NCI-H2081 treated with DMSO at 0.1 percent for 48 hours (cell line): ENCODE measurements at regions not wholly inside any gene's neighbourhood (a gene's known extent, or its start where the extent isn't known, plus 50 kb on each side); places are given as distances from the start of the nearest gene placed in this dataset.
A peak's percentile ranks its signal among the peaks of the same experiment; 100 is the strongest.
"Not testable (repeated sequence)": the region's sequence is repeated elsewhere in the genome, so short reads cannot be mapped to it uniquely, and the experiment has no call there.

Experiments
- DNase-seq: peaks from one replicate; lab custom pipeline; 2025; lab: John Stamatoyannopoulos, UW

- DNase-seq = not testable (repeated sequence)
Measured at GRCh38 chr1:221257548-221257947, 378.3 kb downstream of the HLX start.

- DNase-seq = not testable (repeated sequence)
Measured at GRCh38 chr1:221262677-221263076, 383.4 kb downstream of the HLX start.

GRCh38 chr1:221263831-221264767 lies 384.9 kb downstream of the HLX start:
- peak; percentile 44 for DNase-seq

GRCh38 chr1:221264848-221265247 lies 385.6 kb downstream of the HLX start:
- DNase-seq = no peak

GRCh38 chr1:221268295-221268694 lies 389.1 kb downstream of the HLX start:
- no peak for DNase-seq

- no peak for DNase-seq
Measured at GRCh38 chr1:221271701-221272100, 392.5 kb downstream of the HLX start.

GRCh38 chr1:221272940-221273339 lies 393.7 kb downstream of the HLX start:
- no peak for DNase-seq

GRCh38 chr1:221274373-221274772 lies 395.1 kb downstream of the HLX start:
- peak; percentile 98 for DNase-seq

- no peak for DNase-seq
Measured at GRCh38 chr1:221276896-221277409, 397.7 kb downstream of the HLX start.

- no peak for DNase-seq
Measured at GRCh38 chr1:221279146-221279545, 399.9 kb downstream of the HLX start.

- no peak for DNase-seq
Measured at GRCh38 chr1:221283532-221283931, 404.3 kb downstream of the HLX start.

- DNase-seq = peak; percentile 15
Measured at GRCh38 chr1:221284028-221284427, 404.8 kb downstream of the HLX start.

- not testable (repeated sequence) for DNase-seq
Measured at GRCh38 chr1:221284991-221285390, 405.7 kb downstream of the HLX start.

- not testable (repeated sequence) for DNase-seq
Measured at GRCh38 chr1:221285458-221286210, 406.4 kb downstream of the HLX start.

- DNase-seq = no peak
Measured at GRCh38 chr1:221286399-221286798, 407.2 kb downstream of the HLX start.

GRCh38 chr1:221289103-221289502 lies 409.9 kb downstream of the HLX start:
- no peak for DNase-seq

GRCh38 chr1:221290669-221291068 lies 411.4 kb downstream of the HLX start:
- DNase-seq = no peak

- no peak for DNase-seq
Measured at GRCh38 chr1:221291113-221291512, 411.9 kb downstream of the HLX start.

- no peak for DNase-seq
Measured at GRCh38 chr1:221292652-221293051, 413.4 kb downstream of the HLX start.

GRCh38 chr1:221294242-221294641 lies 415.0 kb downstream of the HLX start:
- no peak for DNase-seq

- no peak for DNase-seq
Measured at GRCh38 chr1:221302357-221302756, 423.1 kb downstream of the HLX start.

- no peak for DNase-seq
Measured at GRCh38 chr1:221302810-221303209, 423.6 kb downstream of the HLX start.

- no peak for DNase-seq
Measured at GRCh38 chr1:221303623-221304022, 424.4 kb downstream of the HLX start.
